Rectal smooth muscle tissue (tissue), 1 donor: ENCODE measurements at regions not wholly inside any gene's neighbourhood (a gene's known extent, or its start where the extent isn't known, plus 50 kb on each side); places are given as distances from the start of the nearest gene placed in this dataset.
"Not testable (repeated sequence)": the region's sequence is repeated elsewhere in the genome, so short reads cannot be mapped to it uniquely, and the experiment has no call there.

Experiments used
- H3K27ac ChIP-seq: one replicate; pipeline ENCODE4 v1.7.0; 2013; ENCODE audit warnings: low read depth, low read length, inconsistent platforms
- H3K27me3 ChIP-seq: one replicate; pipeline ENCODE4 v1.7.0; 2013; ENCODE audit warnings: low read length; ENCODE audit not compliant: control insufficient read depth, insufficient read depth
- H3K36me3 ChIP-seq: one replicate; pipeline ENCODE4 v1.7.0; 2013; ENCODE audit warnings: low read length; ENCODE audit not compliant: control insufficient read depth, insufficient read depth
- H3K4me1 ChIP-seq: one replicate; pipeline ENCODE4 v1.7.0; 2013; ENCODE audit warnings: low read length; ENCODE audit not compliant: control insufficient read depth, insufficient read depth
- H3K4me3 ChIP-seq: one replicate; pipeline ENCODE4 v1.7.0; 2013; ENCODE audit warnings: low read length
- H3K9ac ChIP-seq: one replicate; pipeline ENCODE4 v1.7.0; 2013; ENCODE audit warnings: low read length

DNA sequence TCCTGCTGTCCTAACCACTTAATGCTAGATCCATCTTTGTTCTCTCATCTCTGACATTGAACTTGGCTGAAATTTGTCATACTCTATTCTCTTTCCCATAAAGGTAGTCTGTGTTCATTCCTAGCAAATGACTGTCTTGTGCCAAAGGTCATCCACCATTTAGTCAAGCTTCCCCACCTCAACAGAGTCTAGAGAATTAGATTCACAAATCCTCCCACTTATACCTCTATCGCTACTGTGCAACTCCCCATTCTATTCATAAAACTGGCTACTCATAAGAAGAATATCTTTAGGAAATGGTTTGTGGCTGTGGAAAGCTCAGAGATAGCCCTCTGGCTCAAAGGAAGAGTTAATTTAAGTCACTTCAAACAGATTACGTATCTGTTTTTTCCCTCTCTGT lies 59.7 kb upstream of the MBNL1 start:
- H3K4me1 ChIP-seq: peaks cover 17% of the 10 kb centered on the region
- peak overlapping the region; percentile 3 for H3K27ac ChIP-seq
- H3K36me3 ChIP-seq: no peaks in the 10 kb centered on the region
- no peaks in the 10 kb centered on the region for H3K27me3 ChIP-seq
- no peak overlapping the region for H3K9ac ChIP-seq
- no peak overlapping the region for H3K4me3 ChIP-seq

DNA sequence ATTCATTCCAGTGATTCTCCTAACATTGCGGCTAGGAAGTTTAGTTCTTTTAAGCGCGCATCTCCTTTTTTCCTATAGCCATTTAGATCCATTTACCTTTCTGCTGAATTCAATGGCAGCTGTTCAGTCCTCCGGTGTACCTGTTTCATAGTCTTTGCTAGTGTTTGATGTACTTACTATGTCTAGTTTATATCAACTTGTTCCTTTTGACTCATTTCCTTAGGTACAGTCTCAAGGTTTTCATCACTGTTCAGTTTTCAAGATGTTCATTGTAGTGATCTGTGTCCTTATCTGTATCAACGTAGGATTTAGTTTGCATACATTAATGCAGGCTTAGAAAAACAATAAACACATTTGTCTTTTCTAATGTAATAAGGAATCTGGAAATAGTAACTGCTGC lies 59.0 kb upstream of the MBNL1 start:
- H3K36me3 ChIP-seq: no peaks in the 10 kb centered on the region
- peaks cover 17% of the 10 kb centered on the region for H3K4me1 ChIP-seq
- H3K9ac ChIP-seq: no peak overlapping the region
- H3K27me3 ChIP-seq: no peaks in the 10 kb centered on the region
- peak overlapping the region; percentile 68 for H3K27ac ChIP-seq
- H3K4me3 ChIP-seq: no peak overlapping the region

DNA sequence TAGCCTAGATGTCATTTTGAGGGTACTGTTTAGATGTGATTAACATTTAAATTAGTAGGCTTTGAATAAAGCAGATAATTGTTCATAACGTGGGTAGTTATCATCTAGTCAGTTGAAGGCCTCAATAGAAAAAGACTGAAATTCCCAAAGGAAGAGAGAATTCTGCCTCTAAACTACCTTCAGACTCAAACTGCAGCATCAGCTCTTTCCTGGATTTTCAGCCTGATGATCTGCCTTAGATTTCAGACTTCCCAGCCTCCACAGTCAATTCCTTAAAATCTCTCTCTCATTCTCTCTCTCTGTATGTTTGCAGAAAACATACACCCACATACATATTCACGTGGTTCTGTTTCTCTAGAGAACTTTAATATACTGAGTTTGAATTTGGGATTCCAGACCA lies 58.0 kb upstream of the MBNL1 start:
- Histone ChIP-seq H3K36me3 (no peaks in the 10 kb centered on the region), H3K27me3 (no peaks in the 10 kb centered on the region), H3K4me1 (peaks cover 15% of the 10 kb centered on the region), H3K9ac (no peak overlapping the region), H3K4me3 (no peak overlapping the region), H3K27ac (peak overlapping the region; percentile 68)

DNA sequence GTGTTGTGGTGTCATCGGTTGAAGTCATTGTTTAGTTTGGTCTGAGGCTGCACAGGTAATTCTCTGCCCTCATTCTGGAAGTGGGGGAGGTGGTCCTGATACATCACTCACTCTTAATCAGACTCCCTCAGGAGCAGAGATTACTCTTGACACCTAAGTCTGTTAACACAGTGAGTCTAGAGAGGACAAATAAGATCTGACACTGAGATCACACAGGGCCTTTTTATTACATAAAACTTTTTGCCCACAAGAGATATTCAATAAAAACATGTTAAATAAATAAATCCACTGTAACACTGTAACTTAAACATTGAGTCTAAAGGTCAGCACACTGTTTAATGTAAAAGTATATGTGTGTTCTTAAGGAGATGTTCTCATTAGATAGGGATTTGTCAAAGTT lies 57.1 kb upstream of the MBNL1 start:
- H3K27me3 ChIP-seq: no peaks in the 10 kb centered on the region
- H3K27ac ChIP-seq: peak overlapping the region; percentile 68
- no peak overlapping the region for H3K4me3 ChIP-seq
- H3K4me1 ChIP-seq: peaks cover 12% of the 10 kb centered on the region
- no peaks in the 10 kb centered on the region for H3K36me3 ChIP-seq
- H3K9ac ChIP-seq: no peak overlapping the region

DNA sequence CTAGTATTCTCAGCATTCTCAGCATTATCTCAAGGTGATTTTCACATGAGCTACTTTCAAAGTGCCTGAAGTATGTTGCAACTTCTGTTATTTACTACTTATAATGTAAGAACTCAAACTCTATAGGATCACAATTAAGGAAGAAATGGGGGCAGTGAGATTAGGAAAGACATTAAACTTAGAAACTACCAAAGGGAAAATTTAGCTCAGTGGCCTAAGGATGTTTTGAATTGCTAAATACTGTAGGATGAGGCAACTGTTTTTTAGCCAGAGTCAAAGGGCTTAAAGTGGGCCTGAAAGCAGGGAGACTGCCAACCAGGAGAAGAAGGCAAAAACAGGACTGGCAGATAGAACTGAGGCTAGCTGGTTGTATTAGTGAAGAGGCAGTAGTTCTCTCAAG lies 55.5 kb upstream of the MBNL1 start:
- Histone ChIP-seq H3K9ac (no peak overlapping the region), H3K27ac (peak overlapping the region; percentile 58), H3K36me3 (no peaks in the 10 kb centered on the region), H3K4me1 (peaks cover 12% of the 10 kb centered on the region), H3K27me3 (no peaks in the 10 kb centered on the region), H3K4me3 (no peak overlapping the region)

DNA sequence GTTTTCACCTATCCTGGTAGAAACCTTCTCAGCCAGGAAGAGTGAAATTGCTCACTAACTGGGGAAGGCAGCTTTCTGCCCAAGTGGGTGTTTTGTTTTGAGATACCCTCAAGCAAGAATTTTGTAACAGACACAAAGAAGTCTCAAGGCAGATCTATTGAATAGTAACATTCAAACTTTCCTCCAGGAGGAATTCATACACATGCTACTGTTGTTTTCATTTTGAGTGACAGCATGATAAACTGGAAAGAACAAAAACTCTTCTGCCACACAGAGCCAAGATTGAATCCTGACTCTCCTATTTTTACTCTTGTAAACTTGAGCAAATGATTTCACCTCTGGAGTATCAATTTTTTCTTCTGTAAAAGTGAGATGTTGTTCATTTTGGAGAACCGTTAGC lies 54.8 kb upstream of the MBNL1 start:
- peaks cover 15% of the 10 kb centered on the region for H3K4me1 ChIP-seq
- no peaks in the 10 kb centered on the region for H3K27me3 ChIP-seq
- H3K36me3 ChIP-seq: no peaks in the 10 kb centered on the region
- H3K9ac ChIP-seq: no peak overlapping the region
- peak overlapping the region; percentile 58 for H3K27ac ChIP-seq
- no peak overlapping the region for H3K4me3 ChIP-seq

DNA sequence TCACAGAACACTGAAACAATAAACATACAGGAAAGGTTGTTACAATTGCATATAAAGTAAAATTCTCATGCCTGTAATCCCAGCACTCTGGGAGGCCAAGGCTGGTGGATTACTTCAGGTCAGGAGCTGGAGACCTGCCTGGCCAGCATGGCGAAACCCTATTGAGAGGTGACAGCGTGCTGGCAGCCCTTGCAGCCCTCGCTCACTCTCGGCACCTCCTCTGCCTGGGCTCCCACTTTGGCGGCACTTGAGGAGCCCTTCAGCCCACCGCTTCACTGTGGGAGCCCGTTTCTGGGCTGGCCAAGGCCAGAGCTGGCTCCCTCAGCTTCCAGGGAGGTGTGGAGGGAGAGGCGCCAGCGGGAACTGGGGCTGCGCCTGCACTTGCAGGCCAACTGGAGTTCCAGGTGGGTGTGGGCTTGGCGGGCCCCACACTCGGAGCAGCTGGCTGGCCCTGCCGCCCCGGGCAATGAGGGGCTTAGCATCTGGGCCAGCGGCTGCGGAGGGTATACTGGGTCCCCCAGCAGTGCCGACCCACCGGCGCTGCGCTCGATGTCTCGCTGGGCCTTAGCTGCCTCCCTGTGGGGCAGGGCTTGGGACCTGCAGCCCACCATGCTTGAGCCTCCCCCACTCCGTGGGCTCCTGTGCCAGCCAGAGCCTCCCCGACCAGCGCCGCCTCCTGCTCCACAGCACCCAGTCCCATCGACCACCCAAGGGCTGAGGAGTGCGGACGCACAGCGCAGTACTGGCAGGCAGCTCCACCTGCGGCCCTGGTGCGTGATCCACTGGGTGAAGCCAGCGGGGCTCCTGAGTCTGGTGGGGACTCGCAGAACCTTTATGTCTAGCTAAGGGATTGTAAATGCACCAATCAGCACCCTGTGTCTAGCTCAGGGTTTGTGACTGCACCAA lies 51.5 kb upstream of the MBNL1 start:
- Histone ChIP-seq H3K4me1 (peaks cover 19% of the 10 kb centered on the region), H3K27ac (peak overlapping the region; percentile 22)
- H3K36me3 ChIP-seq, H3K4me3 ChIP-seq, H3K27me3 ChIP-seq, H3K9ac ChIP-seq: not testable (repeated sequence)

DNA sequence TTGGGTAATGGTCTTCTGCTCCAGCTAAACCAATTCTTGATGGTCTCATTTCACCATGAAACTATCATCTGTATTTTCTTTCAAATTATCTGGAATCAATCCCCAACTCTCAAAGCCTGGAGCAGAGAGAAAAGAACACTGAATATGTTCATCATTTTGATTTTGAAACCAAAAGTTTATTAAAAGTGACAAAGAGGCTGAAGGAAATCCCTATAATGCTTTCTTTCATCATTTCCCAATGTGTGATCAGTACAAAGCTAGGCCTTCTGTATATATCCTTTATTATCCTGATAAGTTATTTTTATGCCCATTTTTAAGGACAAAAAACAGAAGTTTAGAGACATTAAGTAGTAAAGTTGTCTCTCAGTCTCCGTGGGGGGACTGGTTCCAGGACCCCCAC lies 50.1 kb upstream of the MBNL1 start:
- Histone ChIP-seq H3K4me1 (peaks cover 18% of the 10 kb centered on the region), H3K9ac (no peak overlapping the region), H3K4me3 (no peak overlapping the region), H3K36me3 (no peaks in the 10 kb centered on the region), H3K27ac (peak overlapping the region; percentile 70), H3K27me3 (no peaks in the 10 kb centered on the region)
